NB4 (cell line): ENCODE measurements at regions not wholly inside any gene's neighbourhood (a gene's known extent, or its start where the extent isn't known, plus 50 kb on each side); places are given as distances from the start of the nearest gene placed in this dataset.

Experiments
- CTCF ChIP-seq: IDR thresholded peaks from one replicate; pipeline ENCODE4 v1.5.1; 2012; ENCODE audit warnings: low read depth, low read length
- POLR2A ChIP-seq: IDR thresholded peaks from 2 replicates; pipeline ENCODE4 v1.6.1; 2011; ENCODE audit warnings: mild to moderate bottlenecking; ENCODE audit not compliant: insufficient read length; ENCODE audit errors: extremely low read depth

GRCh38 chr12:66944365-66944764 is 265.5 kb upstream of the GRIP1 start:
- no peak for TF ChIP-seq CTCF
- TF ChIP-seq POLR2A: no peak
